ENCODE measurements at regions not wholly inside any gene's neighbourhood (a gene's known extent, or its start where the extent isn't known, plus 50 kb on each side); places are given as distances from the start of the nearest gene placed in this dataset.

GRCh38 chr13:87859261-87859660 is 188.1 kb downstream of the SLITRK5 start:
- Histone ChIP-seq H3K36me3 (no peaks in the 10 kb centered on the region), H3K27me3 (replicated peaks; ENCODE audit: insufficient read depth) (no peaks in the 10 kb centered on the region), H3K4me1 (ENCODE audit: control insufficient read depth in 1 of 2, low read depth in 2 of 2) (no peaks in the 10 kb centered on the region), H3K4me3 (no peak overlapping the region), H3K9me3 (no peaks in the 10 kb centered on the region), H3K27ac (no peak overlapping the region)
- DNase-seq (ENCODE audit: low spot score) (no peak), ATAC-seq (ENCODE audit: insufficient number of reproducible peaks, low FRiP score, low read depth) (no peak)
- TF ChIP-seq CTCF (IDR thresholded peaks at IDR 0.05) = no peak

GRCh38 chr13:87867426-87867825 is 196.3 kb downstream of the SLITRK5 start:
- Histone ChIP-seq H3K27ac (no peak overlapping the region), H3K9me3 (no peaks in the 10 kb centered on the region), H3K4me3 (no peak overlapping the region), H3K36me3 (no peaks in the 10 kb centered on the region), H3K27me3 (replicated peaks; ENCODE audit: insufficient read depth) (no peaks in the 10 kb centered on the region), H3K4me1 (ENCODE audit: control insufficient read depth in 1 of 2, low read depth in 2 of 2) (no peaks in the 10 kb centered on the region)
- DNase-seq (ENCODE audit: low spot score) = no peak
- no peak for ATAC-seq (ENCODE audit: insufficient number of reproducible peaks, low FRiP score, low read depth)
- TF ChIP-seq CTCF (IDR thresholded peaks at IDR 0.05) = no peak

- ATAC-seq (ENCODE audit: insufficient number of reproducible peaks, low FRiP score, low read depth) (no peak), DNase-seq (ENCODE audit: low spot score) (no peak)
- no peak for TF ChIP-seq CTCF (IDR thresholded peaks at IDR 0.05)
- Histone ChIP-seq H3K36me3 (no peaks in the 10 kb centered on the region), H3K27me3 (replicated peaks; ENCODE audit: insufficient read depth) (no peaks in the 10 kb centered on the region), H3K4me1 (ENCODE audit: control insufficient read depth in 1 of 2, low read depth in 2 of 2) (no peaks in the 10 kb centered on the region), H3K4me3 (no peak overlapping the region), H3K27ac (no peak overlapping the region), H3K9me3 (no peaks in the 10 kb centered on the region)
These were observed 197.6 kb downstream of the SLITRK5 start for GRCh38 chr13:87868731-87869130.

GRCh38 chr13:87872813-87873212 is 201.6 kb downstream of the SLITRK5 start:
- DNase-seq (ENCODE audit: low spot score) = no peak
- TF ChIP-seq CTCF (IDR thresholded peaks at IDR 0.05) = no peak

GRCh38 chr13:87877477-87877876 is 206.3 kb downstream of the SLITRK5 start:
- H3K27me3 ChIP-seq (replicated peaks; ENCODE audit: insufficient read depth) = no peaks in the 10 kb centered on the region
- no peak overlapping the region for H3K4me3 ChIP-seq
- no peak overlapping the region for H3K27ac ChIP-seq
- DNase-seq (ENCODE audit: low spot score) = no peak
- no peak for ATAC-seq (ENCODE audit: insufficient number of reproducible peaks, low FRiP score, low read depth)
- no peaks in the 10 kb centered on the region for H3K4me1 ChIP-seq (ENCODE audit: control insufficient read depth in 1 of 2, low read depth in 2 of 2)
- H3K9me3 ChIP-seq = no peaks in the 10 kb centered on the region
- TF ChIP-seq CTCF (IDR thresholded peaks at IDR 0.05) = no peak
- no peaks in the 10 kb centered on the region for H3K36me3 ChIP-seq

More at GRCh38 chr13:87872813-87873212, 201.6 kb downstream of the SLITRK5 start:
- ATAC-seq (ENCODE audit: insufficient number of reproducible peaks, low FRiP score, low read depth) = no peak
- H3K4me1 ChIP-seq (ENCODE audit: control insufficient read depth in 1 of 2, low read depth in 2 of 2) = no peaks in the 10 kb centered on the region
- no peak overlapping the region for H3K4me3 ChIP-seq
- H3K9me3 ChIP-seq = no peaks in the 10 kb centered on the region
- no peaks in the 10 kb centered on the region for H3K36me3 ChIP-seq
- no peak overlapping the region for H3K27ac ChIP-seq
- no peaks in the 10 kb centered on the region for H3K27me3 ChIP-seq (replicated peaks; ENCODE audit: insufficient read depth)

All from thoracic aorta (tissue), 2 donors.